HUES48 (cell line): ENCODE measurements at regions not wholly inside any gene's neighbourhood (a gene's known extent, or its start where the extent isn't known, plus 50 kb on each side); places are given as distances from the start of the nearest gene placed in this dataset.
"Not testable (repeated sequence)": the region's sequence is repeated elsewhere in the genome, so short reads cannot be mapped to it uniquely, and the experiment has no call there.

Experiments used
- H3K27ac ChIP-seq: one replicate; pipeline ENCODE4 v1.7.0; 2013; ENCODE audit warnings: low read depth, low read length, inconsistent platforms
- H3K27me3 ChIP-seq: 2 replicates; pipeline ENCODE4 v1.6.1; 2013; ENCODE audit warnings: mild to moderate bottlenecking, low read length; ENCODE audit not compliant: control insufficient read depth, insufficient read depth
- H3K36me3 ChIP-seq: 2 replicates; pipeline ENCODE4 v1.6.1; 2013; ENCODE audit warnings: low read length; ENCODE audit not compliant: control insufficient read depth, insufficient read depth
- H3K4me1 ChIP-seq: 2 replicates; pipeline ENCODE4 v1.6.1; 2013; ENCODE audit warnings: mild to moderate bottlenecking, low read length; ENCODE audit not compliant: control insufficient read depth, insufficient read depth
- H3K4me3 ChIP-seq: 2 replicates; pipeline ENCODE4 v1.5.1; 2013; ENCODE audit warnings: mild to moderate bottlenecking, low read depth, low read length
- H3K9ac ChIP-seq: 2 replicates; pipeline ENCODE4 v1.6.1; 2013; ENCODE audit warnings: mild to moderate bottlenecking, low read depth, low read length, moderate library complexity
- H3K9me3 ChIP-seq: 2 replicates; pipeline ENCODE4 v1.6.1; 2013; ENCODE audit warnings: low read length; ENCODE audit not compliant: control insufficient read depth, insufficient read depth

- Histone ChIP-seq H3K9ac (no peak overlapping the region), H3K9me3 (no peaks in the 10 kb centered on the region), H3K4me1 (no peaks in the 10 kb centered on the region), H3K27me3 (no peaks in the 10 kb centered on the region), H3K36me3 (no peaks in the 10 kb centered on the region), H3K27ac (no peak overlapping the region), H3K4me3 (no peak overlapping the region)
Observed at GRCh38 chr6:170093658-170094596, 197.0 kb downstream of the DLL1 start.

- no peak overlapping the region for H3K27ac ChIP-seq
- no peaks in the 10 kb centered on the region for H3K9me3 ChIP-seq
- no peaks in the 10 kb centered on the region for H3K27me3 ChIP-seq
- no peak overlapping the region for H3K9ac ChIP-seq
- H3K4me1 ChIP-seq = no peaks in the 10 kb centered on the region
- H3K4me3 ChIP-seq = no peak overlapping the region
- no peaks in the 10 kb centered on the region for H3K36me3 ChIP-seq
Observed at GRCh38 chr6:170093276-170093657, 197.6 kb downstream of the DLL1 start.

GRCh38 chr6:170092826-170093225, 198.1 kb downstream of the DLL1 start:
- Histone ChIP-seq H3K4me3 (no peak overlapping the region), H3K27ac (no peak overlapping the region), H3K9ac (no peak overlapping the region), H3K4me1 (no peaks in the 10 kb centered on the region), H3K36me3 (no peaks in the 10 kb centered on the region), H3K9me3 (no peaks in the 10 kb centered on the region), H3K27me3 (no peaks in the 10 kb centered on the region)

GRCh38 chr6:170091639-170092579, 199.0 kb downstream of the DLL1 start:
- Histone ChIP-seq H3K27me3 (no peaks in the 10 kb centered on the region), H3K9ac (no peak overlapping the region), H3K9me3 (no peaks in the 10 kb centered on the region), H3K27ac (no peak overlapping the region), H3K4me1 (no peaks in the 10 kb centered on the region), H3K4me3 (no peak overlapping the region), H3K36me3 (no peaks in the 10 kb centered on the region)

- Histone ChIP-seq H3K9ac (no peak overlapping the region), H3K27ac (no peak overlapping the region), H3K4me1 (no peaks in the 10 kb centered on the region), H3K36me3 (no peaks in the 10 kb centered on the region), H3K27me3 (no peaks in the 10 kb centered on the region), H3K9me3 (no peaks in the 10 kb centered on the region), H3K4me3 (no peak overlapping the region)
Observed at GRCh38 chr6:170091000-170091638, 199.8 kb downstream of the DLL1 start.

- Histone ChIP-seq H3K4me3 (no peak overlapping the region), H3K27me3 (no peaks in the 10 kb centered on the region), H3K9ac (no peak overlapping the region), H3K9me3 (no peaks in the 10 kb centered on the region), H3K36me3 (no peaks in the 10 kb centered on the region), H3K27ac (no peak overlapping the region), H3K4me1 (no peaks in the 10 kb centered on the region)
Observed at GRCh38 chr6:170090561-170090960, 200.3 kb downstream of the DLL1 start.

GRCh38 chr6:170089963-170090362, 200.9 kb downstream of the DLL1 start:
- Histone ChIP-seq H3K4me1 (no peaks in the 10 kb centered on the region), H3K9ac (no peak overlapping the region), H3K27me3 (no peaks in the 10 kb centered on the region), H3K9me3 (no peaks in the 10 kb centered on the region), H3K4me3 (no peak overlapping the region), H3K27ac (no peak overlapping the region), H3K36me3 (no peaks in the 10 kb centered on the region)

- Histone ChIP-seq H3K4me3 (no peak overlapping the region), H3K9me3 (no peaks in the 10 kb centered on the region), H3K9ac (no peak overlapping the region)
Observed at GRCh38 chr6:170088582-170088955, 202.3 kb downstream of the DLL1 start.

GRCh38 chr6:170087941-170088581, 202.8 kb downstream of the DLL1 start:
- no peaks in the 10 kb centered on the region for H3K9me3 ChIP-seq
- no peak overlapping the region for H3K4me3 ChIP-seq
- H3K27me3 ChIP-seq = no peaks in the 10 kb centered on the region
- H3K36me3 ChIP-seq = no peaks in the 10 kb centered on the region
- H3K4me1 ChIP-seq = no peaks in the 10 kb centered on the region
- H3K27ac ChIP-seq = no peak overlapping the region
- no peak overlapping the region for H3K9ac ChIP-seq

More at GRCh38 chr6:170088582-170088955, 202.3 kb downstream of the DLL1 start:
- Histone ChIP-seq H3K36me3 (no peaks in the 10 kb centered on the region), H3K27ac (no peak overlapping the region), H3K27me3 (no peaks in the 10 kb centered on the region), H3K4me1 (no peaks in the 10 kb centered on the region)

GRCh38 chr6:170087421-170087780, 203.5 kb downstream of the DLL1 start:
- H3K36me3 ChIP-seq, H3K4me1 ChIP-seq, H3K9ac ChIP-seq, H3K27ac ChIP-seq, H3K4me3 ChIP-seq, H3K27me3 ChIP-seq, H3K9me3 ChIP-seq: not testable (repeated sequence)
